GM12878 (cell line): ENCODE measurements at regions not wholly inside any gene's neighbourhood (a gene's known extent, or its start where the extent isn't known, plus 50 kb on each side); places are given as distances from the start of the nearest gene placed in this dataset.

Experiments
- ATAC-seq: fragments of 200-7000 bp; cut with Tn5 transposase; 3 replicates; pipeline ENCODE4 v1.9.1; 2020; ENCODE audit warnings: mild to moderate bottlenecking, moderate library complexity
- BruUV-seq: library from RNA; stranded (reverse); fragments of 400-500 nt; replicated peaks from 2 replicates; lab custom pipeline; 2021; lab: Mats Ljungman, UMichigan
- CTCF ChIA-PET: fragments of 300-600 bp; sonication (Branson Sonifier 250); formaldehyde crosslinking; extraction: SDS; loops from one replicate; lab custom pipeline; 2021; ENCODE audit warnings: inconsistent platforms; lab: Yijun Ruan, JAX
- POLR2A ChIA-PET: fragments of 350-600 bp; formaldehyde crosslinking; extraction: SDS; loops from one replicate; lab custom pipeline; 2021; ENCODE audit warnings: inconsistent platforms; lab: Charles Lee
- RAD21 ChIA-PET: fragments of 300-600 bp; sonication (Branson Sonifier 250); formaldehyde crosslinking; loops from one replicate; lab custom pipeline; 2023; ENCODE audit warnings: antibody characterized with exemption; ENCODE audit not compliant: unreplicated experiment; lab: Charles Lee
- SMC1A ChIA-PET: fragments of 300-600 bp; sonication (Branson Sonifier 250); formaldehyde crosslinking; loops from one replicate; lab custom pipeline; 2023; ENCODE audit not compliant: unreplicated experiment, uncharacterized antibody; lab: Charles Lee
- DNase-seq: peaks from one replicate; pipeline ENCODE4 v3.0.0-alpha.2; 2011; ENCODE audit warnings: low read depth, low spot score
- FAIRE-seq: peaks from 3 replicates; lab custom pipeline; 2011; peaks lifted over from hg19 to GRCh38; lab: Jason Lieb, UNC
- H2AFZ ChIP-seq: 2 replicates; pipeline ENCODE4 v1.6.0; 2011; ENCODE audit warnings: low read depth, low read length, control low read depth; ENCODE audit not compliant: control insufficient read depth
- H3K27ac ChIP-seq: 2 replicates; pipeline ENCODE4 v1.5.1; 2011; ENCODE audit warnings: control low read depth; ENCODE audit not compliant: control insufficient read depth, insufficient read depth
- H3K27me3 ChIP-seq, 2 experiments: replicated peaks in 1 of 2; 2 replicates each; pipeline versions ENCODE4 v1.6.0 to v1.6.1; 2011; ENCODE audit warnings: low read length in 1 of 2; ENCODE audit not compliant: control insufficient read depth in 2 of 2, insufficient read depth in 2 of 2
- H3K36me3 ChIP-seq, 2 experiments: 2 replicates each; pipeline ENCODE4 v1.5.1; 2011; ENCODE audit warnings: low read length in 1 of 2; ENCODE audit not compliant: control insufficient read depth in 2 of 2, insufficient read depth in 2 of 2
- H3K4me1 ChIP-seq: 2 replicates; pipeline ENCODE4 v1.6.1; 2011; ENCODE audit warnings: mild to moderate bottlenecking, low read length, moderate library complexity, mixed read lengths; ENCODE audit not compliant: control insufficient read depth, insufficient read depth
- H3K4me2 ChIP-seq: 2 replicates; pipeline ENCODE4 v1.6.0; 2011; ENCODE audit warnings: control low read depth; ENCODE audit not compliant: control insufficient read depth, insufficient read depth
- H3K4me3 ChIP-seq: fragments of 200-600 bp; sonication (generic); 2 replicates; pipeline ENCODE4 v1.5.1; 2016
- H3K79me2 ChIP-seq: 2 replicates; pipeline ENCODE4 v1.6.0; 2011; ENCODE audit warnings: low read length; ENCODE audit not compliant: control insufficient read depth, insufficient read depth
- H3K9ac ChIP-seq: 2 replicates; pipeline ENCODE4 v1.8.0; 2011; ENCODE audit warnings: low read length, control low read depth, mixed read lengths; ENCODE audit not compliant: control insufficient read depth, insufficient read depth
- H3K9me3 ChIP-seq: replicated peaks from 3 replicates; pipeline ENCODE4 v1.5.1; 2011; ENCODE audit warnings: mild to moderate bottlenecking, low read length; ENCODE audit not compliant: control insufficient read depth, insufficient read depth
- H4K20me1 ChIP-seq: 2 replicates; pipeline ENCODE4 v1.6.0; 2011; ENCODE audit not compliant: control insufficient read depth, insufficient read depth
- WGBS: methylation state at CpG from one replicate; pipeline ENCODE4 v1.1.6; 2016; ENCODE audit warnings: low lambda C conversion rate; ENCODE audit not compliant: insufficient replicate concordance, insufficient coverage; ENCODE audit errors: missing lambda C conversion rate; 5-methylcytosine and 5-hydroxymethylcytosine counted together
- in situ Hi-C: fragments of 300-500 bp; cut with MboI; formaldehyde crosslinking; loops from 9 replicates; pipeline ENCODE4 v1.14.3; 2018; ENCODE audit warnings: mixed read lengths
- intact Hi-C: fragments of 100-400 bp; cut with micrococcal nuclease; formaldehyde crosslinking; loops from one replicate; pipeline ENCODE4 v1.14.2; 2022; ENCODE audit not compliant: unreplicated experiment
- TF ChIP-seq, protein P1 (sequence below): fragments of 450-650 bp; IDR thresholded peaks from 2 replicates; pipeline ENCODE4 v1.6.1; 2016; ENCODE audit warnings: mild to moderate bottlenecking, moderate library complexity, borderline replicate concordance

- H3K4me3 ChIP-seq: no peak overlapping the region
- FAIRE-seq: no peak
- CTCF ChIA-PET: no interaction called here
Measured at GRCh38 chr22:34308101-34308500, 387.8 kb upstream of the LARGE1 start.

More at GRCh38 chr22:34308101-34308500, 387.8 kb upstream of the LARGE1 start:
- Histone ChIP-seq H3K4me2 (no peak overlapping the region), H3K9ac (no peak overlapping the region), H3K4me1 (no peaks in the 10 kb centered on the region), H3K79me2 (no peaks in the 10 kb centered on the region), H3K36me3 (no peaks in the 10 kb centered on the region), H2AFZ (no peak overlapping the region), H3K27ac (no peak overlapping the region), H3K9me3 (no peaks in the 10 kb centered on the region), H4K20me1 (no peaks in the 10 kb centered on the region), H3K27me3 (no peaks in the 10 kb centered on the region)
- in situ Hi-C loops (no loop called here), intact Hi-C loops (no loop called here)
- TF ChIP-seq, protein P1, sequence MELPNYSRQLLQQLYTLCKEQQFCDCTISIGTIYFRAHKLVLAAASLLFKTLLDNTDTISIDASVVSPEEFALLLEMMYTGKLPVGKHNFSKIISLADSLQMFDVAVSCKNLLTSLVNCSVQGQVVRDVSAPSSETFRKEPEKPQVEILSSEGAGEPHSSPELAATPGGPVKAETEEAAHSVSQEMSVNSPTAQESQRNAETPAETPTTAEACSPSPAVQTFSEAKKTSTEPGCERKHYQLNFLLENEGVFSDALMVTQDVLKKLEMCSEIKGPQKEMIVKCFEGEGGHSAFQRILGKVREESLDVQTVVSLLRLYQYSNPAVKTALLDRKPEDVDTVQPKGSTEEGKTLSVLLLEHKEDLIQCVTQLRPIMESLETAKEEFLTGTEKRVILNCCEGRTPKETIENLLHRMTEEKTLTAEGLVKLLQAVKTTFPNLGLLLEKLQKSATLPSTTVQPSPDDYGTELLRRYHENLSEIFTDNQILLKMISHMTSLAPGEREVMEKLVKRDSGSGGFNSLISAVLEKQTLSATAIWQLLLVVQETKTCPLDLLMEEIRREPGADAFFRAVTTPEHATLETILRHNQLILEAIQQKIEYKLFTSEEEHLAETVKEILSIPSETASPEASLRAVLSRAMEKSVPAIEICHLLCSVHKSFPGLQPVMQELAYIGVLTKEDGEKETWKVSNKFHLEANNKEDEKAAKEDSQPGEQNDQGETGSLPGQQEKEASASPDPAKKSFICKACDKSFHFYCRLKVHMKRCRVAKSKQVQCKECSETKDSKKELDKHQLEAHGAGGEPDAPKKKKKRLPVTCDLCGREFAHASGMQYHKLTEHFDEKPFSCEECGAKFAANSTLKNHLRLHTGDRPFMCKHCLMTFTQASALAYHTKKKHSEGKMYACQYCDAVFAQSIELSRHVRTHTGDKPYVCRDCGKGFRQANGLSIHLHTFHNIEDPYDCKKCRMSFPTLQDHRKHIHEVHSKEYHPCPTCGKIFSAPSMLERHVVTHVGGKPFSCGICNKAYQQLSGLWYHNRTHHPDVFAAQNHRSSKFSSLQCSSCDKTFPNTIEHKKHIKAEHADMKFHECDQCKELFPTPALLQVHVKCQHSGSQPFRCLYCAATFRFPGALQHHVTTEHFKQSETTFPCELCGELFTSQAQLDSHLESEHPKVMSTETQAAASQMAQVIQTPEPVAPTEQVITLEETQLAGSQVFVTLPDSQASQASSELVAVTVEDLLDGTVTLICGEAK: no peak
- ChIA-PET SMC1A (no interaction called here), RAD21 (no interaction called here), POLR2A (no interaction called here)
- WGBS: 48% methylated on average over 3 of the region's 3 CpGs
- no peak for DNase-seq
- BruUV-seq: no TSS peak
- ATAC-seq: no peak
